ENCODE measurements at regions not wholly inside any gene's neighbourhood (a gene's known extent, or its start where the extent isn't known, plus 50 kb on each side); places are given as distances from the start of the nearest gene placed in this dataset.

DNA sequence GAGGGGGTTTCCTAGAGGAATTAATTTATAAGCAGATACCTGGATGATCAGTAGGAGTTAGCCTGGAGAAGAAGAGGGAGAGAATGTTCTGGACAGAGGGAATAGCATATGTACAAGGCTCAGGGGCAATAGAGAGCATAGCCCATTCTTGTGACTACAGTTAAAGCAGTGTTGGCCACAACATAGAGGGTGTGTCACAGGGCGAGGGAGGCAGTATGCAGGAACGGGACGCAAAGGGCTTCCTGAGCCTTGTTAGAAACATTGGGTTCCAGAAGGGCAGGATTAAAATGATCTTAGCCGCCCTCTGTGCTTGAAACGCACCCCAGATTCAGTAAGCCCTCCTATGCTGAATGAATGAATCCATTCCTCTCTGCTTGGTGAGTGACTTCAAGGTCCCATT is 142.2 kb upstream of the PWP1 start:
- TF ChIP-seq POLR2A (IDR thresholded peaks at IDR 0.05) = no peak
- no peak for TF ChIP-seq CTCF (IDR thresholded peaks at IDR 0.05)
